NCI-H226 (cell line): ENCODE measurements at regions not wholly inside any gene's neighbourhood (a gene's known extent, or its start where the extent isn't known, plus 50 kb on each side); places are given as distances from the start of the nearest gene placed in this dataset.

Source experiments
- DNase-seq: peaks from one replicate; pipeline ENCODE4 v3.0.0-alpha.2; 2015

- no peak for DNase-seq
Observed at GRCh38 chr15:39041979-39042495, 477.4 kb upstream of the RASGRP1 start.

GRCh38 chr15:39051626-39052322 lies 487.2 kb upstream of the RASGRP1 start:
- no peak for DNase-seq

- DNase-seq, result no peak
Observed at GRCh38 chr15:39052323-39052705, 487.7 kb upstream of the RASGRP1 start.

GRCh38 chr15:39053480-39053879 lies 488.9 kb upstream of the RASGRP1 start:
- DNase-seq, result no peak

- DNase-seq, result peak; percentile 3
Observed at GRCh38 chr15:39054128-39054732, 489.6 kb upstream of the RASGRP1 start.

- peak; percentile 37 for DNase-seq
Observed at GRCh38 chr15:39056357-39056756, 491.7 kb upstream of the RASGRP1 start.

GRCh38 chr15:39058351-39059131 lies 493.9 kb upstream of the RASGRP1 start:
- no peak for DNase-seq

GRCh38 chr15:39059917-39060316 lies 495.3 kb upstream of the RASGRP1 start:
- no peak for DNase-seq

- no peak for DNase-seq
Observed at GRCh38 chr15:39061952-39062464, 497.4 kb upstream of the RASGRP1 start.

GRCh38 chr15:39066677-39067076 lies 502.1 kb upstream of the RASGRP1 start:
- DNase-seq, result no peak

- DNase-seq, result no peak
Observed at GRCh38 chr15:39074341-39074985, 506.4 kb upstream of the THBS1 start.

GRCh38 chr15:39075311-39075710 lies 505.6 kb upstream of the THBS1 start:
- DNase-seq, result no peak

- DNase-seq, result no peak
Observed at GRCh38 chr15:39075756-39076341, 505.0 kb upstream of the THBS1 start.

- DNase-seq, result no peak
Observed at GRCh38 chr15:39078026-39078425, 502.9 kb upstream of the THBS1 start.

- DNase-seq, result peak; percentile 82
Observed at GRCh38 chr15:39079296-39079847, 501.5 kb upstream of the THBS1 start.

GRCh38 chr15:39083213-39083612 lies 497.7 kb upstream of the THBS1 start:
- DNase-seq, result peak; percentile 22

- DNase-seq, result no peak
Observed at GRCh38 chr15:39084674-39085530, 496.0 kb upstream of the THBS1 start.

- DNase-seq, result no peak
Observed at GRCh38 chr15:39086641-39087040, 494.2 kb upstream of the THBS1 start.

- peak; percentile 20 for DNase-seq
Observed at GRCh38 chr15:39088156-39088555, 492.7 kb upstream of the THBS1 start.

- DNase-seq, result no peak
Observed at GRCh38 chr15:39092354-39092753, 488.5 kb upstream of the THBS1 start.

GRCh38 chr15:39092761-39093160 lies 488.1 kb upstream of the THBS1 start:
- no peak for DNase-seq
